ENCODE measurements at regions not wholly inside any gene's neighbourhood (a gene's known extent, or its start where the extent isn't known, plus 50 kb on each side); places are given as distances from the start of the nearest gene placed in this dataset.
"Not testable (repeated sequence)": the region's sequence is repeated elsewhere in the genome, so short reads cannot be mapped to it uniquely, and the experiment has no call there.

GRCh38 chr2:16066261-16067036 is 126.1 kb downstream of the MYCN start:
- no peak for DNase-seq (ENCODE audit: low spot score)

GRCh38 chr2:16065272-16066069 is 125.1 kb downstream of the MYCN start:
- DNase-seq (ENCODE audit: low spot score) = not testable (repeated sequence)

- DNase-seq (ENCODE audit: low spot score) = no peak
These were observed 124.4 kb downstream of the MYCN start for GRCh38 chr2:16064745-16065144.

- no peak for DNase-seq (ENCODE audit: low spot score)
These were observed 123.7 kb downstream of the MYCN start for GRCh38 chr2:16063955-16064633.

GRCh38 chr2:16063251-16063850 is 123.0 kb downstream of the MYCN start:
- DNase-seq (ENCODE audit: low spot score) = no peak

- DNase-seq (ENCODE audit: low spot score) = no peak
These were observed 122.3 kb downstream of the MYCN start for GRCh38 chr2:16062471-16063250.

- no peak for DNase-seq (ENCODE audit: low spot score)
These were observed 121.3 kb downstream of the MYCN start for GRCh38 chr2:16061441-16062217.

GRCh38 chr2:16060936-16061338 is 120.6 kb downstream of the MYCN start:
- no peak for DNase-seq (ENCODE audit: low spot score)

GRCh38 chr2:16060125-16060935 is 120.0 kb downstream of the MYCN start:
- no peak for DNase-seq (ENCODE audit: low spot score)

GRCh38 chr2:16059393-16060016 is 119.2 kb downstream of the MYCN start:
- no peak for DNase-seq (ENCODE audit: low spot score)

- DNase-seq (ENCODE audit: low spot score) = no peak
These were observed 118.5 kb downstream of the MYCN start for GRCh38 chr2:16058747-16059358.

- no peak for DNase-seq (ENCODE audit: low spot score)
These were observed 117.9 kb downstream of the MYCN start for GRCh38 chr2:16058256-16058655.

- DNase-seq (ENCODE audit: low spot score) = no peak
These were observed 117.3 kb downstream of the MYCN start for GRCh38 chr2:16057661-16058060.

- no peak for DNase-seq (ENCODE audit: low spot score)
These were observed 115.7 kb downstream of the MYCN start for GRCh38 chr2:16055848-16056580.

GRCh38 chr2:16053437-16054257 is 113.3 kb downstream of the MYCN start:
- no peak for DNase-seq (ENCODE audit: low spot score)

GRCh38 chr2:16052571-16053052 is 112.3 kb downstream of the MYCN start:
- not testable (repeated sequence) for DNase-seq (ENCODE audit: low spot score)
